Sigmoid colon (tissue), 3 donors: ENCODE measurements at regions not wholly inside any gene's neighbourhood (a gene's known extent, or its start where the extent isn't known, plus 50 kb on each side); places are given as distances from the start of the nearest gene placed in this dataset.

Experiments
- POLR2A ChIP-seq, 2 donors: fragments of 450-650 bp; IDR thresholded peaks; one replicate each; pipeline ENCODE4 v1.6.1; 2016; ENCODE audit warnings: antibody characterized with exemption in 2 of 2, mild to moderate bottlenecking in 2 of 2, moderate library complexity in 2 of 2
- TF ChIP-seq, protein P1 (sequence below), 4 experiments: fragments of 450-650 bp in 3 of 4; fragments of 200-600 bp in 1 of 4; IDR thresholded peaks; one replicate each; pipeline ENCODE4 v1.5.1; 2016 to 2019; ENCODE audit warnings: antibody characterized with exemption in 4 of 4, mild to moderate bottlenecking in 3 of 4, moderate library complexity in 2 of 4

DNA sequence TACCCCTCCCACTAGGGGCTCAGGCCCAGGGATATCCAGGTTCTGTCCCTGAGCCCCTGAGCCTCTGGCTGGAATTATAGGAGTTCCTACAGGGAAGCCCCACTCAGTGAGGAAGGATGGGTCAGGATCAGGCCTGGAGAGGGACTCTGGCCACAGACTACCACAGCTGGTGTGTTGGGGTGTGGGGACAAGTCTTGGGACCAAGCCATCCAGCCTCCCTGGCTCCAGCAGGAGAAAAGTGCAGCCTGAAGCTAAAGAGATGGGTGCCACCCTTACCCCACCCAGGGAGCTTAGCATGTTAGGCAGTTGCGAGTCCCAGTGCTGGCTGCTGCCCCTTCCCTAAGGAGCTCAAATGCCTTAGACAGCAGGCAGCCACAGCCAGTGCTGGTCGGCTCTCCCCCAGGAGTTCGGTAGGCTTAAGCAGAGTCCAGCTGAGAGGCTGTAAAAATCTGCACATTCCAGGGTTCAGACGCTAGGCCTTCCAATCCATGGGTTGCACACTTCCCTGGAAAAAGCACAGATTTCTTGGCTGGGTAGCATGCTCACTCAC lies 96.2 kb upstream of the CYYR1 start:
- TF ChIP-seq, protein P1, sequence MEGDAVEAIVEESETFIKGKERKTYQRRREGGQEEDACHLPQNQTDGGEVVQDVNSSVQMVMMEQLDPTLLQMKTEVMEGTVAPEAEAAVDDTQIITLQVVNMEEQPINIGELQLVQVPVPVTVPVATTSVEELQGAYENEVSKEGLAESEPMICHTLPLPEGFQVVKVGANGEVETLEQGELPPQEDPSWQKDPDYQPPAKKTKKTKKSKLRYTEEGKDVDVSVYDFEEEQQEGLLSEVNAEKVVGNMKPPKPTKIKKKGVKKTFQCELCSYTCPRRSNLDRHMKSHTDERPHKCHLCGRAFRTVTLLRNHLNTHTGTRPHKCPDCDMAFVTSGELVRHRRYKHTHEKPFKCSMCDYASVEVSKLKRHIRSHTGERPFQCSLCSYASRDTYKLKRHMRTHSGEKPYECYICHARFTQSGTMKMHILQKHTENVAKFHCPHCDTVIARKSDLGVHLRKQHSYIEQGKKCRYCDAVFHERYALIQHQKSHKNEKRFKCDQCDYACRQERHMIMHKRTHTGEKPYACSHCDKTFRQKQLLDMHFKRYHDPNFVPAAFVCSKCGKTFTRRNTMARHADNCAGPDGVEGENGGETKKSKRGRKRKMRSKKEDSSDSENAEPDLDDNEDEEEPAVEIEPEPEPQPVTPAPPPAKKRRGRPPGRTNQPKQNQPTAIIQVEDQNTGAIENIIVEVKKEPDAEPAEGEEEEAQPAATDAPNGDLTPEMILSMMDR (IDR thresholded peaks at IDR 0.05) = no peak
- TF ChIP-seq POLR2A (IDR thresholded peaks at IDR 0.05) = no peak
